Adrenal gland (tissue), 5 donors: ENCODE measurements at regions not wholly inside any gene's neighbourhood (a gene's known extent, or its start where the extent isn't known, plus 50 kb on each side); places are given as distances from the start of the nearest gene placed in this dataset.

Experiments
- POLR2A ChIP-seq, 2 donors: fragments of 450-650 bp; IDR thresholded peaks; one replicate each; pipeline ENCODE4 v1.6.1; 2017; ENCODE audit warnings: antibody characterized with exemption in 2 of 2, mild to moderate bottlenecking in 2 of 2, moderate library complexity in 1 of 2
- TF ChIP-seq, protein P1 (sequence below), 6 experiments: fragments of 450-650 bp in 4 of 6; fragments of 200-600 bp in 2 of 6; sonication (generic) in 1 of 6; IDR thresholded peaks; 1 replicate in 5 of 6; 2 replicates in 1 of 6; pipeline versions ENCODE4 v1.5.1 to v1.8.0; 2016 to 2021; ENCODE audit warnings: antibody characterized with exemption in 6 of 6, mild to moderate bottlenecking in 2 of 6, moderate library complexity in 1 of 6
- donor health status: DM: no; HTN: no; CAD: no.

DNA sequence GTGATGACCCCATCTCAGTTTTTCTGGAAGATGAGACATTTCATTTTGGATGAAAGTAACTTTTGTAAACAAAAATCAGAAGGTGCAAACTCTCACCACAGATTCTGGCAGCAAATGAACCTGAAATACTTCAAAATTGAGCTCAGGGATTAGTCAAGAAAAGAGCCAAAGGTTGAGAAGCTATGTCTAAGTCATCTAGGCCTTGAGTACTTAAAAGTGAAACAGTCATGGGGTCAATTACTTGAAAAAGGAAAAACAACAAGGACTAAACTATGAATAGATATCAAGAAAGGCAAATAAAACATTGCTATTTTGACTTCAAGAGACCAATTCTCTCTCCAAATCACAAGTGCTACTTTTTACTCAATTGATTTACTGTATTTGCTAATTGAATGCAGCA lies 285.1 kb downstream of the RBM43 start:
- TF ChIP-seq, protein P1, sequence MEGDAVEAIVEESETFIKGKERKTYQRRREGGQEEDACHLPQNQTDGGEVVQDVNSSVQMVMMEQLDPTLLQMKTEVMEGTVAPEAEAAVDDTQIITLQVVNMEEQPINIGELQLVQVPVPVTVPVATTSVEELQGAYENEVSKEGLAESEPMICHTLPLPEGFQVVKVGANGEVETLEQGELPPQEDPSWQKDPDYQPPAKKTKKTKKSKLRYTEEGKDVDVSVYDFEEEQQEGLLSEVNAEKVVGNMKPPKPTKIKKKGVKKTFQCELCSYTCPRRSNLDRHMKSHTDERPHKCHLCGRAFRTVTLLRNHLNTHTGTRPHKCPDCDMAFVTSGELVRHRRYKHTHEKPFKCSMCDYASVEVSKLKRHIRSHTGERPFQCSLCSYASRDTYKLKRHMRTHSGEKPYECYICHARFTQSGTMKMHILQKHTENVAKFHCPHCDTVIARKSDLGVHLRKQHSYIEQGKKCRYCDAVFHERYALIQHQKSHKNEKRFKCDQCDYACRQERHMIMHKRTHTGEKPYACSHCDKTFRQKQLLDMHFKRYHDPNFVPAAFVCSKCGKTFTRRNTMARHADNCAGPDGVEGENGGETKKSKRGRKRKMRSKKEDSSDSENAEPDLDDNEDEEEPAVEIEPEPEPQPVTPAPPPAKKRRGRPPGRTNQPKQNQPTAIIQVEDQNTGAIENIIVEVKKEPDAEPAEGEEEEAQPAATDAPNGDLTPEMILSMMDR (IDR thresholded peaks at IDR 0.05): no peak
- no peak for TF ChIP-seq POLR2A (IDR thresholded peaks at IDR 0.05)
